SHP77 treated with DMSO at 0.1 percent for 48 hours (cell line): ENCODE measurements at regions not wholly inside any gene's neighbourhood (a gene's known extent, or its start where the extent isn't known, plus 50 kb on each side); places are given as distances from the start of the nearest gene placed in this dataset.

Source experiments
- DNase-seq: peaks from one replicate; lab custom pipeline; 2025; lab: John Stamatoyannopoulos, UW

- DNase-seq, result no peak
These were observed 52.2 kb upstream of the CD83 start for GRCh38 chr6:14065350-14065749.

- peak; percentile 9 for DNase-seq
These were observed 50.7 kb upstream of the CD83 start for GRCh38 chr6:14066782-14067406.

DNA sequence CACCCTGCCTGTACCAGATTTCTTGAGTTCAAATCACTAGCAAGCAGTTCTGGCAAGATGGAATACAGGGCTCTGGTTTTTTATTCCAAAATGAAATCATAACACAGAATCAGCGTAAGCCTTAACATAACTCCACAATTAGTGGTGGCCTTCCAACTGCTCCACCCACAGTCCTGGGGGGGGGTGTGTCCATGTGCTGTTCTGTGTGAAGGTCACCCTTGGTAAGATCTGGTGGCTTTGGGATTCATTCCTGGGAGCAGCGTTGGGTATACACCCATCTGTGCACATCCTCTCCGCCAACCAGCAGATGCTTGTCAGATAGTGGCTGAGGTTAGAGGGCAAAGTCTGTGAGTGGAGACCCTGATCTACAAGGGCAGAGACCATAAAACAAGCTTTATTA, 49.9 kb upstream of the CD83 start:
- DNase-seq, result no peak
